ENCODE measurements at regions not wholly inside any gene's neighbourhood (a gene's known extent, or its start where the extent isn't known, plus 50 kb on each side); places are given as distances from the start of the nearest gene placed in this dataset.

- DNase-seq (ENCODE audit: low spot score) = no peak
Measured at GRCh38 chr2:43055086-43055912, 171.1 kb downstream of the ZFP36L2 start.

- no peak for DNase-seq (ENCODE audit: low spot score)
Measured at GRCh38 chr2:43054367-43054766, 172.0 kb downstream of the ZFP36L2 start.

GRCh38 chr2:43052944-43053306 is 173.5 kb downstream of the ZFP36L2 start:
- DNase-seq (ENCODE audit: low spot score) = no peak

GRCh38 chr2:43052204-43052943 is 174.0 kb downstream of the ZFP36L2 start:
- DNase-seq (ENCODE audit: low spot score) = no peak

- peak; percentile 59 for DNase-seq (ENCODE audit: low spot score)
Measured at GRCh38 chr2:43051338-43051737, 175.1 kb downstream of the ZFP36L2 start.

GRCh38 chr2:43050866-43051265 is 175.5 kb downstream of the ZFP36L2 start:
- DNase-seq (ENCODE audit: low spot score) = no peak

- no peak for DNase-seq (ENCODE audit: low spot score)
Measured at GRCh38 chr2:43049836-43050801, 176.3 kb downstream of the ZFP36L2 start.

GRCh38 chr2:43047187-43047780 is 179.1 kb downstream of the ZFP36L2 start:
- no peak for DNase-seq (ENCODE audit: low spot score)

GRCh38 chr2:43045866-43046265 is 180.5 kb downstream of the ZFP36L2 start:
- DNase-seq (ENCODE audit: low spot score) = no peak

- DNase-seq (ENCODE audit: low spot score) = no peak
Measured at GRCh38 chr2:43044093-43044681, 182.2 kb downstream of the ZFP36L2 start.

- DNase-seq (ENCODE audit: low spot score) = no peak
Measured at GRCh38 chr2:43043553-43043870, 182.9 kb downstream of the ZFP36L2 start.

- no peak for DNase-seq (ENCODE audit: low spot score)
Measured at GRCh38 chr2:43041661-43042360, 184.6 kb downstream of the ZFP36L2 start.

- DNase-seq (ENCODE audit: low spot score) = no peak
Measured at GRCh38 chr2:43041173-43041591, 185.2 kb downstream of the ZFP36L2 start.

- DNase-seq (ENCODE audit: low spot score) = no peak
Measured at GRCh38 chr2:43040084-43040854, 186.1 kb downstream of the ZFP36L2 start.

- no peak for DNase-seq (ENCODE audit: low spot score)
Measured at GRCh38 chr2:43039376-43040080, 186.9 kb downstream of the ZFP36L2 start.

GRCh38 chr2:43038696-43039094 is 187.7 kb downstream of the ZFP36L2 start:
- DNase-seq (ENCODE audit: low spot score) = no peak

- DNase-seq (ENCODE audit: low spot score) = no peak
Measured at GRCh38 chr2:43038034-43038695, 188.2 kb downstream of the ZFP36L2 start.

GRCh38 chr2:43035922-43036321 is 190.5 kb downstream of the ZFP36L2 start:
- no peak for DNase-seq (ENCODE audit: low spot score)

GRCh38 chr2:43034921-43035320 is 191.5 kb downstream of the ZFP36L2 start:
- DNase-seq (ENCODE audit: low spot score) = no peak

Data from mucosa of gallbladder (tissue), 1 donor.